HFF-Myc (cell line): ENCODE measurements at regions not wholly inside any gene's neighbourhood (a gene's known extent, or its start where the extent isn't known, plus 50 kb on each side); places are given as distances from the start of the nearest gene placed in this dataset.

Experiments
- DNase-seq: peaks from one replicate; pipeline ENCODE4 v3.0.0-alpha.2; 2011; ENCODE audit warnings: low read depth; ENCODE audit errors: extremely low read depth
- H3K4me3 ChIP-seq: replicated peaks from 2 replicates; pipeline ENCODE4 v1.5.1; 2011; ENCODE audit warnings: low read depth, mild to moderate bottlenecking, control low read depth, low read length
- CTCF ChIP-seq: IDR thresholded peaks from 2 replicates; pipeline ENCODE4 v1.5.1; 2012; ENCODE audit warnings: mild to moderate bottlenecking, low read depth, low read length, control low read depth; ENCODE audit errors: missing control alignments

GRCh38 chr18:25409971-25410370 lies 58.0 kb upstream of the ZNF521 start:
- no peak for DNase-seq
- H3K4me3 ChIP-seq = no peak overlapping the region
- no peak for TF ChIP-seq CTCF

GRCh38 chr18:25408293-25408692 lies 56.3 kb upstream of the ZNF521 start:
- DNase-seq = no peak
- no peak overlapping the region for H3K4me3 ChIP-seq
- no peak for TF ChIP-seq CTCF
